OCI-M1 (cell line): ENCODE measurements at regions not wholly inside any gene's neighbourhood (a gene's known extent, or its start where the extent isn't known, plus 50 kb on each side); places are given as distances from the start of the nearest gene placed in this dataset.

Experiments
- DNase-seq: peaks from one replicate; lab custom pipeline; 2025; lab: John Stamatoyannopoulos, UW

DNA sequence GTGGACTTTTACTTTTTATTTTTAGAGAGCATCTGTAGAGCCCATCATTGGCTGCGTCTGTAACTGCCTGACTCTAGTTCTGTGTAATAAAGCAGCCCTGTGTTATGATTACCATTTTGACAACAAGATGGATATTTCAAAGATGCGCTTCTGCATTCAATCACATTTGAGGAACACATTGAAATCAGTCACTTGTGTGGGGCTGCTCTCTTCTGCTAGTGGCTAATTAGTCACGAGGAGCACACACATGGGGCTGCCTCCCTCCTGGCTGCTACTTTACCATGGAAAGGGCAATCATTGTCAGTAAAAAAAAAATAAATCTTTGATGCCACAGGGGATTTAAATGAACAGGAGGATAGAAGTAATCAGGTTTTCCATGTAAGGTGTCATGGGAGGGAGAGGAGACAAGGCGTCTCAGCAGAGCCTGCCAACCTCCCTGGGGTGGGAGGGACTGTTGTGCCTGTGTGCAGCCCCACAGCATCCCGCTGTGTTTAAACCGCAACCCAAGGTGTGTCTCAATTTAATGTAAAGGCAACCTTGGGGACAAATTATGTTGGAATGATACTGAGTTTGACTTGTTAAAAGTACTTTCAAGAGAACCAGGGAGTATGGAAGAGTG is 205.2 kb upstream of the COBL start:
- DNase-seq: no peak

DNA sequence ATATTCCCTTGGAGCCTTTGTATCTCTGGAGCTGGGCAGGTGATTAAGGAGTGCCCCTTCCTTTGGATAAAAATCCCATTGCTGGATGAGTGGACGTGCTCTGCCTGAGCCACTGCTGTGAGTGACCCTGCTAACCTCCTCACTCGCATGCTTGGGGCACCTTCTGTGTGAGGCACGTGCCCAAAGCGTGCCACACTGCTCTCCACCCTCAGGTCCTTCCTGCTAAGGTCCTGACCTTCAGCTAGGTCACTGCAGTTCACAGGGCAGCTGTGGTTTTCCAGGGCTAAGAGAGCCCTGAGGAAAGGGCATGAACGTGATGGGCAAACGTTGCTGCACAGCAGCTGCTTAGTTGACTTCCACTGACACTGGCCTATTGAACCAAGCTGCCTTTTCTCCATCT is 204.4 kb upstream of the COBL start:
- DNase-seq: no peak

DNA sequence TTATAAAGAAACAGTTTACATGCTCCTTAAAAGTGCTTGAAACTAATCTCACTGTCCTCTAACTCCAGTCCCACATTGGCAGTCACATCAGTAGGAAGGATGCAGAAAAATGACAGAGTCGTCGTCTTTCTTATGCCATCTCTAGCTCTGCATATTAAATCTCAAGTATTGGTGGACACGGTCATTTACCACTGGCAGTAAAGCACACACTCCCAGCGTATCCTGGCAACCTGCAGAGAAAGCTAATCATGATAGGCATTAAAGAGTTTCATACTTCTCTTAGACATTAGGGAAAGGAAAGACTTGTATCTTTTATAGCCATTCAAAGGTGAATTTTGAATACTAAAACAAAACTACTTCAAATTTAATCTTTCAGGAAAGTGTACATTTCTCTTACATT is 202.0 kb upstream of the COBL start:
- no peak for DNase-seq

DNA sequence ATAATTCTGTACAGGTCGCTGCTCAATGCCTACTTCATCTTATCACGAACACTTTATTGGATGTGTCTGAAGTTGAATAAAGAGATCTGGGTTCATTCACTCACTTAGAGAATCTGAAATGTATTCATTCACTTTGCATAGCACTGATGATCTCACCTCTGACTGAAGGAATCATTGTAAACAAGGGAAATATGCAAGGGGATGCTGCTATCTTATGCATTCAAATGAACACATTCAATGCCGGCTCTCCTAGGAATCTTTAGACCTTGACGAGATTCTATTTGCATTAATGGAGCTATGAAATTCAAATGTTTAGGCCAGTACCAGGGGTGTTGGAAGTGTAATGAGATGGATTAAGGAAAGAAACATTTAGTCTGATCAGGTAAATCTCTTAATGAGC is 200.6 kb upstream of the COBL start:
- no peak for DNase-seq

DNA sequence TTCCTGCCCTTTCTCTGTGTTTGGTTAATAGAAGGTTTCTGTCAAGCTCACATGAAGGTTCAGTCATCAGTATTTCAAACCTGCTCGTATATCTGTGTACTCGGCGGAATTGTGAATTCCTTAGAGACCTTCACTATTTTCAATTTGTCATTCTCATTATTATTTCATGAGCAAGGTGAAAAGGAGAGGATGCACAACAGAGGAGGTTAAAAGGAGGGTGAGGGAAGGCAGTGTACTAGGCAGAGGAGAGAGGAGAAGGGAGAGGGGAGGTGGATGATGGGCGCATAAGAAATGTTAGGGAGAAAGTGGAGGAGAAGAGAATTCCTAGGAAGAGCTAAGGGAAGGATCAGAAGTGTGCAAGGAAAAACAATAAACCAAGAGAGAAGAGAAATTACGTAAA is 185.0 kb upstream of the COBL start:
- DNase-seq: no peak

DNA sequence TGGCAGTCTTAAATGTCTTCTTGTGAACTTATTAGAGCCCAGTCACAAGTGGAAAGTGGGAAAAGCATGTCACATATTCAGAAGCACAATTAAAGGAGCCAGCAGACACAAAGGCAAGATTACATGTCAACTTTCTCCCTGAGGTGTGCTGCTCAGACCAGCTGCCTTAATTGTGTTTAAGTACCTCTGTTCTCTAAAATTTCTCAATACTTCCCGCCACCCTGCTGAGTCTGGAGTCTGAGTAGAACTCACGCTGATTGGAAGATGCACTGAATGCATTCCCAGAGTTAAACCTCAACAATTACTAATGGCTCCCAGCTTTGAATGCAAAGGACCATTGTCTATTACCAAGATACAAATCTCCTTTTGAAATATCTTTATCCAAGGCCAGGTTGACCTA is 166.4 kb upstream of the COBL start:
- no peak for DNase-seq

DNA sequence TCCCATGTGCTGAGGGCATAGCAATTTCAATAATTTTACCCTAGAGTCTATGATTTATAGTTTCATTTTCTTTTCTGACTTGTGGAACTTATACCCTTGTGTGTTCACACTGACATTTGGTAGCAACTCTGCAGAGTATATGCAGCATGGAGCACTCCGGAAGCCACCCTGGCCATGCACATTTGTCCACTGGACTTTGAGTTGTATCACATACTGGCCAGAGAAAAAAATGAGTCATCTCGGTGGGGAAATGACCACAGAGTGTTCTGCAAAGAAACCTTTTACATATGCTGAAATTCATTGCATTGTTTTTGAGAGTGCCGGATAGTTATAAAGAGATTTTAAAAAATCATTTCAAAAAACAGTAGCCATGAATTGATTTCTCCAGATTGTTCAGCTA is 164.8 kb upstream of the COBL start:
- DNase-seq: no peak

DNA sequence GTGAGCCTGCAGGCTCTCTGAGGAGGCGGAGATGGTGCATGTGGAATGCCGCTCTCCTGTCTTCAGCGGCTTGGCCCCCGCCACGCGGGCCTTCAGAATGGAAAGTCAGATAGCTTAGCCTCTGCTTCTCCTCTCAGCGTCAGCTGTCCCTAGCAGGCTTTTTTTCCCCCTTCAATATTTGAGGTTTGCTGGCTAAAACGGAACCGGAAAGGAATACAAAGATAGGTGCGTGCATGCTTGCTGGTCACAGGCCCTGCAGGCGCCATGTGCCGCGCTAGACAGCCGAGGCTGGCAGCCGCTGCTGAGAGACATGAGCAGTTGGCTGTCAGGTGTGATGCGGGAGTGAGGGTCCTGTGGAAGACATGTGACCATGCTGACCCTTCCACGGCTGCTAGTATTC is 161.2 kb upstream of the COBL start:
- no peak for DNase-seq

DNA sequence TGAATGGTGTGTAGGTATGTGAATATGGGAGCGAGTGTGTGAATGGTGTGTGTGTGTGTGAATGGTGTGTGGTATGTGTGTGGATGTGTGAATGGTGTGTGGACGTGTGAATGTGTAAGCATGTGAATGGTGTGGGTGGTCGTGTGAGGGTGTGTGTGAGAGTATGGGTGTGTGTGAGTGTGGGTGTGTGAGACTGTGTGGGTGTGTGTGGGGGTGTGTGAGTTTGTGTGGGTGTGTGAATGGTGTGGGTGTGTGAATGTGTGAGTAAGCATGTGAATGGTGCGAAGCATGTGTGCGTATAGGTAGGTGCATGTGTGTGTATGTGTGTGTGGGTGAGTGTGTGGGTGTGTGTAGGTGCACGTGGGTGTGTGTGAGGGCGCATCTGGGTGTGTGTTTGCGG is 160.7 kb upstream of the COBL start:
- DNase-seq: no peak

DNA sequence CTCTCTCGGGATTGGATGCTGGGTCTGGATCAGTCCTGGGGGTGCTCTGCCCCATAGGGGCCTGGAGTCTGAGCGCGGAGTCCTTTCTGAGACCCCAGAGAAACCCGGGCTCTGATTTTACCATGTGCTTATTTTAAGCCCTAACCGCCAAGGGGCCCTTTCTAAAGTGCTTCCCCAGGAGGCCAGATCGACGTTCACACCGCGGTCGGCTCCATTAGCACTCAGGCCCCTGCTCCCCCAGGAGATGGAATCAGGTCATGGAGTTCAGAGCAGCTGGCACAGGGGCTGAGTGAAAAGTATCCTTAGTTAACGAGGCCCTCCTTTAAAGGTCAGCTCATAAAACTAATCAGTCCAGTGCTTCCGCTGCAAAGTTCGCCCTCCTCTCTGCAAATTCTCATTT is 159.4 kb upstream of the COBL start:
- DNase-seq: no peak

DNA sequence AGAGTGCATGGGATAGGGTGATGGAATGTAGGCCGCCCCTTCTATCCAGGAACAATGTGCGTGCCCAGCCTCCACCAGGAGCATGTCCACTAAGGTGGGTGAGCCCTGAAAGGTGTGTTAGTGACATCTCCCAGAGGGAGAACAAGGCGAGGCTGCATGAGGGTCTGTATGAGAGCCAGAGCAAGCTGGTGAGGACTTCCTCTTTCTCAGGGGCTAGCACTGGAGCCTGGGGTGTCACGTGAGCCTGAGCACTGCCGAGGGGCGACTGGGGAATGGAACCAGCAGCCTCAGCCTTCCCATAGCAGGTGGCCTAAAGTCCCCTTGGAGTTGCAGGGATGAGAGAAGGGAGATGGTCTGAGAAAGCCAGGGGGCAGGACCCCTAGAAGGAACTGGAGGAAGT is 156.3 kb upstream of the COBL start:
- peak; percentile 9 for DNase-seq

DNA sequence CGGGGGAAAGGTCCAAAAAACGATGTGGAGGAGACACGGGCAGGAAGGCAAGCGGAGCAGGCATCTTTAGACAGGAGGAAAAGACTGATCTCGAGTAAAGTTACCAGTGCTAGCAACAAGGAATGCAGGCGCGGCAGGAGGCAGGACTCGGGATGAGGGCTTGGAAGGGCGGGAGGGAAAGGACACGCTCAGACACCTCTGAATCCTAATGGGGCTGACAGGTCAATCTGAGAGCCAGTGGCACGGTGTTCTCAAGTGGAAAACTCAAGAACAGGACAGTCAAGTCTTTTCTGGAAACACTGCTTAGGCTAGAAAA is 155.3 kb upstream of the COBL start:
- no peak for DNase-seq

DNA sequence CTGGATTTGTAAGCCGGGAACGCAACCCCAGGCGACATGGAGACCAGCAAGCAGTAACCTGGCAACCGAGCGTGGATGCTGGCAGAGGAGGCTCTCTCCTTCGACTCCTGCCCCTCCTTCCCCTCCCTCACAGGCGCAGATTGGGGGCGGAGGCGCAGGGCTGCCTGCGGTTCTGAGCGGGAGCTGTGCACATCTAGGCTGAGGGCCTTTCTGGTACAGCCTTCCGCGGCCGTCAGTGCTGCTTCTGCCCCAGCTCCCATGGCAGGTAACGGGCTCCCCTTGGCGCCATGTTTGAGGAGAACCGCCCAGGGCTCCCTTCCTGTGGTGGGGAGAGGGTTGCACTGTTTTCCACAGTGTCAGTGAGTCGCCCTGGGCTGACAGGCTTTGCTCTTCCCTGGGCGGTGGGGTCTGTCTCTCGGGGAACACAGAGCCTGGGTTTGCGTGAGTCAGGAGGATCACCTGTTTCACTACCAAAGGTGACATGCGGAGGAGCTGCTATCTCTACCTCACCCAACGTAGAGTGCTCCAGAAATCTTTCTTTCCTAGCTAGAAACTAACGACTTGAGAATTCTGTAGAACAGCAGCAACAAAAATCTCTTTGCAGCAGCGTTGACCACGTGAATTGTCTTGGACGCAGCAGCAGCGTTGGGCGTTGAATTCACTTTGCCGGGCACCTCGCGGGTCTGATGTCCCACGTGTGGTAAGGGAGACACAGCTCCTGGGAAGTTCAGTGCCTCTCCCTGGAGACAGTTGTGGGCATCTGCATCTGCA is 154.8 kb upstream of the COBL start:
- no peak for DNase-seq

DNA sequence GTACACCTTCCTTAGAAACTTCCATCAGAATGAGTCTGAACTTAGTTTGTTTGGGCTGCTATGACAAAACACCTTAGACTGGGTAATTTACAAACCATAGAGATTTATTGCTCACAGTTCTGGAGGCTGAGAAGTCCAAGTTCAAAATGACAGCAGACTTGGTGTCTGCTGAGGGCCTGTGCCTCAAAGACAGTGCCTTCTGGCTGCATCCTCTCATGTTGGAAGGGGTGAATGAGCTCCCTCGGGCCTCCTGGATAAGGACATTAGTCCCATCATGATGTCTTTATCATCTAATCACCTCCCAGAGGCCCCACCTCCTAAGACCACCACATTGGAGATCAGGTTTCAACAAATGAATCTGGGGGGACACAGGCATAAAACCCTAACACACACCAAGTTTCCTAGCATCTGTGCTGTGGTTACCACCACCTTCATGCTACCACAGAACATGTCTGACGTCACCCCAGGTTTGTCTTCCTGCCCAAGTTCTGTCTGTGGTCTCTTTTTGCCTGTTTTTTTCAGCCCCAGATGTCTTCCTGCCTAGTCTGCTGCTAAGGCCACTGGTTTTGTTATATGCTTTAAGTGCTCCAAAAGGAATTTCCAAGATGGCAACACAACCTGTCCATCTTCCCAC is 150.9 kb upstream of the COBL start:
- no peak for DNase-seq

DNA sequence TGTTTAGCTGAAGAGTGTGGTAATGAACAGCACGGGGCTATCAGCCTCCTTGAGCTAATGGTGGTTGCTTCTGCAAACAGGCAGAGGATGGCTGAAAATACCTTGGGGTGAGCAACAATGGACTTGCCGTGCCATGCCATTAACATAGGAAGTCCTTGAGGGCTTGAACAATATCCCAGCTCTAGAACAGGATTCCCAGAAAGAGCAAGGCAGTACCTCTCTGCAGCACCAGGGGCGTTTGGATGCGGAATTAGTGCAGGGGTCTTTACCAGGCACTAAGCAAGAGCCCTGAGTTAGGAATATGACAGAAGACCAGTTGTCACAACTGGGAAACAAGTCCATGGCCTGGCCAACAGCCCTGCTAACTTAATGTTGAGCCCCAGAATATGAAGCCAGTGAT is 143.2 kb upstream of the COBL start:
- no peak for DNase-seq

DNA sequence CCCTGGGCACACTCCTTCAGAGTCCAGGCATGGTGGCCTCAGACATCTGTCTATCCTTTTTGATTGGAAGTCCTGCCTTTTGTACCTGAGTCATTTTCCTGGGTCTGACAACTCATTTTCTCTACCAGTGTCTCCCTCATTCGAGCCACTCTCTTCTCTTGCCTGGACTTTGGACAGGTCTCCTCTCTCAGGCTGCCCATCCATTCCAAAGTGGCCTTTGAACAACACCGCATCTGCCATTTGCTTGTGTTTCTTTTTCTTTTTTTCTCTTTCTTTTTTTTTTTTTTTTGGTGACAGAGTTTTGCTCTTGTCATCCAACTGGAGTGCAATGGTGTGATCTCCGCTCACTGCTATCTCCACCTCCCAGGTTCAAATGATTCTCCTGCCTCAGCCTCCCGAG is 142.1 kb upstream of the COBL start:
- no peak for DNase-seq

DNA sequence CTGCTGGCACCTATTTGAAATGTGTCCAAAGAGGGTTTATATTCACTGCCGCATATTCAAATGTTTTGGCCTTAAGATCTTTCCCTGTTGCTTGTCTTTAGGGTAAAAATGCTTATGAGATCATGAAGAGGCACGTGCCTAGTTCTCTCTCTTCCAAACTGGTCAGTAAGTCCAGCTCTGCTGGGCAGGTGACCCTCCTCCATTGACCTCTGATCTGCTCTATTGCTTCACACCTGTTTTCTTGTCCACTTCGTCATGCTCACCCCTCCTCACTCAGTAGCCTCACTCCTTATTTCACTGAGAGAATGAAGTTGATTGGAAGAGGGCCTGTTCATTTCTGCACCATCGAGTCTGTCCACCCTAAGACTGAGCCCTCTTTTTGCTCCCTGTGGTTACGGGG is 140.5 kb upstream of the COBL start:
- DNase-seq: no peak

DNA sequence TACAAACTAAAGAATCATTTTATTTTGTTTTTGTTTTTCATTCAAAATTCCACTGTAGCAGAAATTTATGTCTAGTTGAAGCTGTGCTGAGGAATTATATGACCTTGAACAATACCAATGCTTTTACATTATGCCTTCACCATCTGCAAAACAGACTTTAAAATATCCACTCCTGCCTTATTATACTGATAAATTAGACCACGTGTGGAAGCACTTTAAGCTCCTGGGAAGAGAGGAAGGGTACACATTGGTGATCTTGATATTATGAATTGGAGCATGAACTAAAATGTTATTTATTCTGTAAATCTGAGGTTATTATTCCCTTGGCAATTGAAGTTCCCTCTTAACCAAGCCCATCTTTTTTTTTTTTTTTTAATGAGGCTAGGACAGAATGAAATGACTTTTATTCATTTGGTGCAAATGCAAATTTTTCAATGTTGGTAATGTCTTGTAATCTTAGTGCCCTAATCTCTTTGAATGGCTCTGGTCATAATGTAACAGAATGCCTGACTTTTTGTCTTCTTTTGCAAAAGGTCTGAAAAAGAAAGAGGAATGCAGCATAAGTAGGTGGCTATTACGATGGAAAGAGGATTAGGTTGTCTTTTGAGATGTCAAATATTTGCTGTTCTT is 139.9 kb upstream of the COBL start:
- DNase-seq: no peak

DNA sequence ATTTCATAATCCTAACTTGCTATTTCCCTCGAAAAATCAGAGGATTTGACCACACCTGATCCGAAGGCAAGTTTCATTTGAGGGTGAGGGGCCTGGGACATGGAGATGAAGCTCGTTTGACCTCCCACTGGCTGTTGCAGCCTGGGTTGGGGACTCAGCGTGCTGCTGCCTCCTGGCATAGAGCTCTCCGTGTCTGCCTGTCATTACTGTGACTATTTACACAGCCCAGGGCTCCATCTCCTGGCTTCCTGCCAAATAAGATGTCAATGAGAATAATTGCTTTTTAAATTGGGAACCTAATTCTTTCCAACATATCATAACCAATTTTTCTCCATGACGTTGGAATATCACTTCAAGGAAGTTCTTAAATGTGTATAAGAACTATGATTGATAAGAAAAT is 139.3 kb upstream of the COBL start:
- no peak for DNase-seq

DNA sequence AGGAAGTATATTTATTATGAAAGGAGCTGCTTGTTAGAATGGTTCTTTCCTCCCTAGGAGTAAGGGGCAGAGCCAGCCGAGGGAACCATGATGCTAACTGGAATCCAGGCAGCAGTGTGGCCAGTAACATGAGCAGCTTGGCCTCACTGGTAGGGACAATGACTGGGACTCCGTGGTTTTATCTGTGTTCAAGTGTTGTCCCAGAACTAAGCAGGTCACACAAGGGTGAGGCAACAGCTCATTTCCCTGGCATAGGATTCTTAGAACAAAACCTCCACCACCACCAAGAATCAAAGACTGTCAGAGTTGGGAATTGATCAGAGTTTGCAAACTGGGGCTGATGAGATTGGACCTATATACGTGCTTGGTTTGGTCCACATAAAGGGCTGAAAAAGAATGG is 138.9 kb upstream of the COBL start:
- no peak for DNase-seq

DNA sequence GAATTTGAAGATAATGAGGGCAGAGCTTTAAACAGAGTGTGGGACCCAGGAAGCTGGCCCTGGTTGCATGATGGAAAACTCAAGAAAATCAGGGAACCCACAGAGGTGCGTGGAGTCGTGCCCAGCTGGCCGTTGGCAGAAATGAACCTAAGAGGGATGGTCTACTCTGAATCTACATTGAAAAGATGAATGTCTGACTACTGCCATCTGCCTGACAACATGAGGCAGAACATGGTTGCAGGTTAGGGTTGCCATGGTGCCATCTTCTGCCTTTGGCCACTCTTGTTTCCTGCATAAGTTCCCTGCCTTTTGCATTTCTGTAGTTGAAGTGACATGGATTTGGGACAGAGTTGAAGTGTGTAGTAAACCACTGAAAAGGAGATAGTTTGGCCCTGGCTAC is 138.5 kb upstream of the COBL start:
- no peak for DNase-seq

DNA sequence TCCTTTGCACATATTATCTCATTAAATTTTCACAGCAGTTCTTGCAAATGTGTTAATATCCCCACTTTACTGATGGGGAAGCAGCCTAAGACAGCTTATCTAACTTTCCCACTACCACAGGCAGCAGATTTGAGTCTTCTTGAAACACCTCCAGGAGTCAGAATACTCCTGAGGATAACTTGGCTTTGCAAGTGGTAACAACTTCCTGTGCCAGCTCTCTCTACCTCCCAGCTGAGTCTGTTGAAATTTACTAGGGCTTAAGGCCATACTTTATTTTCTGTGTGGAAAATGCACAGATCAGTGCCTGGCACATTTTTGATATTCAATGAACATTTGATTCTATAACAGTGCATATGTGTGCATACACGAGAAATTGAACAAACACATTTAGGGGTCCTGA is 136.1 kb upstream of the COBL start:
- no peak for DNase-seq

DNA sequence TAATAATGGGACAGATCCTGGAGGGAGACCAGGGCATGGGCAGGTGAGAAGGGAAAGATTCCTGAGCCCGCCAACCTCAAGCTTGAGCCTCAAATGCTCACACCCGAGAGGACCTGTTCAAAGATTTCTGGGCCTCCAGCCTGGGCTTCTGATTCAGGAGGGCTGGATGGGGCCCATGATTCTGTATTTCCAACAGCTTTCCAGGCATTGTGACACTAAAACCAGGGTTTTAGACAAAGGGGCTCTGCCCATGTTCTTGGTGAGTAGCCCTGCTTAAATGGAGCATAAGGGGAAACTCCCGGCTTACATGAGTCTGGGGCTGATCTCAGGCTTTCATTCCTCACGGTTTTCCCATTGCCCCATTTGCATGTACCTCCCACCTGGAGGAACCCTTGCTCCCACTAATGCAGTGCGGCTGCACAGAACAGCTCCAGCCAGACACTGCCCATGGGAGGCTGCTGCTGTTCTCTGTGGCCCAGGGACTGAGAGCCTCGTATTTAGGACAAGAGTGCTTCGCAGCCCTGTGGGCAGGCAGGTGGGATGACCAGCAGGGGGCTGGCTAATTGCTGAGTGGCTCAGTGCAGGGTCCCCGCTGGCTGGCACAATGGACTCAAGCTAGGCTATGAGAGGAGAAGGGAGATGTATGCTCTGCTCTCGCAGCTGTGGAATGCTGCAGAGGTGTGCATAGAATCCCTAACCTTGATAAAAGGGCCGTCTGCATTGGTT is 135.3 kb upstream of the COBL start:
- no peak for DNase-seq
